Endothelial cell of umbilical vein (primary cell): ENCODE measurements at regions not wholly inside any gene's neighbourhood (a gene's known extent, or its start where the extent isn't known, plus 50 kb on each side); places are given as distances from the start of the nearest gene placed in this dataset.

Experiments used
- EZH2 ChIP-seq: IDR thresholded peaks from 2 replicates; pipeline ENCODE4 v1.6.1; 2012; ENCODE audit warnings: borderline replicate concordance, low read depth, mild to moderate bottlenecking, moderate library complexity, low read length, inconsistent platforms; ENCODE audit not compliant: severe bottlenecking
- POLR2A ChIP-seq: IDR thresholded peaks from 2 replicates; pipeline ENCODE4 v1.6.1; 2012; ENCODE audit warnings: low read depth, mild to moderate bottlenecking, control low read depth, low read length
- POLR2AphosphoS5 ChIP-seq: IDR thresholded peaks from 2 replicates; pipeline ENCODE4 v1.6.1; 2012; ENCODE audit warnings: low read depth, mild to moderate bottlenecking, control low read depth, low read length, moderate library complexity; ENCODE audit not compliant: insufficient read depth
- TF ChIP-seq, protein P1 (sequence below), 2 donors: IDR thresholded peaks; 1 replicate in 1 of 2; 2 replicates in 1 of 2; pipeline ENCODE4 v1.5.1; 2011; ENCODE audit warnings: low read length in 2 of 2, mild to moderate bottlenecking in 2 of 2, moderate library complexity in 2 of 2, control low read depth in 1 of 2, inconsistent platforms in 1 of 2, low read depth in 1 of 2; ENCODE audit not compliant: insufficient read depth in 1 of 2; ENCODE audit errors: extremely low read depth in 1 of 2
- TF ChIP-seq, protein P2 (sequence below): IDR thresholded peaks from 2 replicates; pipeline ENCODE4 v1.6.1; 2011; ENCODE audit not compliant: insufficient read depth, insufficient read length

DNA sequence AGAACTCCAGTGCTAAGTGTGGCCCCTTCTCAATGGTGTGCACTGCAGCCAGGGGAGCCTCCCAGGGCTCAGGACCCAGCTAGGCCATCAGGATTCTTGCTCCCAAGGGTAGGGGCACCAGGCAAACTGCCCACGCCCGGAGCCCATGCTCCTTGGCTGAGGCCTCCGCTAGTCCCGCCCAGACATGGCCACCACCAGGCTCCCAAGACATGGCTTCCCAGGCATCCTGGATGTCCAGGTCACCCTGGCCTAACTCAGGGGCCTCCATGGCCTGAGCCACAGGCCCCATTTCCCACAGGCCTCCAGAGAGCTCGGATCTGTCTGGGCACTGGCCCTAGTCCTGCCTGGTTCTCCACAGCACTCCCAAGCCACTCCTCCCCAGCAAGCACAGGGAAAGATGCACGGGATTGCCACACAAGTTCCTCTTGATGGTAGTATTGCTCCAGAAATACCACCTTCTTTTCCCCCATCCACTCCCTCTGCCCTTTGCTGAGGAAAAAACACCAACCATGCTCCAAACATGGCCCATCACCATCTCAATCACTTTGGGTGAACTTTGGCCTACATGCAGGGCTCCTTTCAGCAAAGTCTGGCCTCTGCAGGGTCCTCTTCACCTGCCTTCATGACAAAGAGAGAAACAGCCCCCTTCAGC, 274.7 kb upstream of the AGTR2 start:
- TF ChIP-seq, protein P1, sequence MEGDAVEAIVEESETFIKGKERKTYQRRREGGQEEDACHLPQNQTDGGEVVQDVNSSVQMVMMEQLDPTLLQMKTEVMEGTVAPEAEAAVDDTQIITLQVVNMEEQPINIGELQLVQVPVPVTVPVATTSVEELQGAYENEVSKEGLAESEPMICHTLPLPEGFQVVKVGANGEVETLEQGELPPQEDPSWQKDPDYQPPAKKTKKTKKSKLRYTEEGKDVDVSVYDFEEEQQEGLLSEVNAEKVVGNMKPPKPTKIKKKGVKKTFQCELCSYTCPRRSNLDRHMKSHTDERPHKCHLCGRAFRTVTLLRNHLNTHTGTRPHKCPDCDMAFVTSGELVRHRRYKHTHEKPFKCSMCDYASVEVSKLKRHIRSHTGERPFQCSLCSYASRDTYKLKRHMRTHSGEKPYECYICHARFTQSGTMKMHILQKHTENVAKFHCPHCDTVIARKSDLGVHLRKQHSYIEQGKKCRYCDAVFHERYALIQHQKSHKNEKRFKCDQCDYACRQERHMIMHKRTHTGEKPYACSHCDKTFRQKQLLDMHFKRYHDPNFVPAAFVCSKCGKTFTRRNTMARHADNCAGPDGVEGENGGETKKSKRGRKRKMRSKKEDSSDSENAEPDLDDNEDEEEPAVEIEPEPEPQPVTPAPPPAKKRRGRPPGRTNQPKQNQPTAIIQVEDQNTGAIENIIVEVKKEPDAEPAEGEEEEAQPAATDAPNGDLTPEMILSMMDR (IDR thresholded peaks at IDR 0.05; ENCODE audit: extremely low read depth in 1 of 2, insufficient read depth in 1 of 2, low read depth in 1 of 2, low read length in 2 of 2), result no peak
- TF ChIP-seq POLR2A (no peak), EZH2 (no peak), POLR2AphosphoS5 (no peak)
- TF ChIP-seq, protein P2, sequence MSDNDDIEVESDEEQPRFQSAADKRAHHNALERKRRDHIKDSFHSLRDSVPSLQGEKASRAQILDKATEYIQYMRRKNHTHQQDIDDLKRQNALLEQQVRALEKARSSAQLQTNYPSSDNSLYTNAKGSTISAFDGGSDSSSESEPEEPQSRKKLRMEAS, result no peak
